HG03159 (cell line): ENCODE measurements at regions not wholly inside any gene's neighbourhood (a gene's known extent, or its start where the extent isn't known, plus 50 kb on each side); places are given as distances from the start of the nearest gene placed in this dataset.

ENCODE experiments used
- ATAC-seq: cut with Tn5 transposase; IDR thresholded peaks from one replicate; pipeline ENCODE4 v1.9.1; 2021; ENCODE audit warnings: mild to moderate bottlenecking, moderate library complexity; ENCODE audit not compliant: unreplicated experiment

- no peak for ATAC-seq
These were observed 387.2 kb downstream of the TMEM114 start for GRCh38 chr16:8203101-8203500.

- no peak for ATAC-seq
These were observed 389.5 kb downstream of the TMEM114 start for GRCh38 chr16:8200839-8201238.

GRCh38 chr16:8199390-8199789, 390.9 kb downstream of the TMEM114 start:
- no peak for ATAC-seq

GRCh38 chr16:8194794-8195193, 395.5 kb downstream of the TMEM114 start:
- ATAC-seq = no peak

- no peak for ATAC-seq
These were observed 401.5 kb downstream of the TMEM114 start for GRCh38 chr16:8188841-8189240.

- no peak for ATAC-seq
These were observed 402.4 kb downstream of the TMEM114 start for GRCh38 chr16:8187782-8188372.

- ATAC-seq = no peak
These were observed 405.5 kb downstream of the TMEM114 start for GRCh38 chr16:8184854-8185253.

- ATAC-seq = no peak
These were observed 406.9 kb downstream of the TMEM114 start for GRCh38 chr16:8183176-8184099.

- no peak for ATAC-seq
These were observed 407.6 kb downstream of the TMEM114 start for GRCh38 chr16:8182761-8183160.

- no peak for ATAC-seq
These were observed 410.7 kb downstream of the TMEM114 start for GRCh38 chr16:8179615-8180014.

- ATAC-seq = no peak
These were observed 412.0 kb downstream of the TMEM114 start for GRCh38 chr16:8178271-8178670.

GRCh38 chr16:8175411-8175810, 414.9 kb downstream of the TMEM114 start:
- no peak for ATAC-seq

- ATAC-seq = peak; percentile 70
These were observed 417.1 kb downstream of the TMEM114 start for GRCh38 chr16:8173111-8173644.

- ATAC-seq = no peak
These were observed 417.8 kb downstream of the TMEM114 start for GRCh38 chr16:8172551-8172950.

- no peak for ATAC-seq
These were observed 422.3 kb downstream of the TMEM114 start for GRCh38 chr16:8168016-8168415.

- ATAC-seq = no peak
These were observed 422.9 kb downstream of the TMEM114 start for GRCh38 chr16:8167436-8167835.

GRCh38 chr16:8158051-8158450, 432.3 kb downstream of the TMEM114 start:
- ATAC-seq = no peak

- no peak for ATAC-seq
These were observed 435.0 kb downstream of the TMEM114 start for GRCh38 chr16:8155275-8155674.

GRCh38 chr16:8146256-8147012, 443.9 kb downstream of the TMEM114 start:
- no peak for ATAC-seq

- ATAC-seq = no peak
These were observed 451.6 kb downstream of the TMEM114 start for GRCh38 chr16:8138666-8139065.

GRCh38 chr16:8137606-8138005, 452.7 kb downstream of the TMEM114 start:
- no peak for ATAC-seq
